NCI-H2081 treated with DMSO at 0.1 percent for 48 hours (cell line): ENCODE measurements at regions not wholly inside any gene's neighbourhood (a gene's known extent, or its start where the extent isn't known, plus 50 kb on each side); places are given as distances from the start of the nearest gene placed in this dataset.

Experiments
- DNase-seq: peaks from one replicate; lab custom pipeline; 2025; lab: John Stamatoyannopoulos, UW

- DNase-seq: no peak
These were observed 169.6 kb upstream of the SIX2 start for GRCh38 chr2:45178854-45179253.

- DNase-seq: no peak
These were observed 169.1 kb upstream of the SIX2 start for GRCh38 chr2:45178359-45178758.

DNA sequence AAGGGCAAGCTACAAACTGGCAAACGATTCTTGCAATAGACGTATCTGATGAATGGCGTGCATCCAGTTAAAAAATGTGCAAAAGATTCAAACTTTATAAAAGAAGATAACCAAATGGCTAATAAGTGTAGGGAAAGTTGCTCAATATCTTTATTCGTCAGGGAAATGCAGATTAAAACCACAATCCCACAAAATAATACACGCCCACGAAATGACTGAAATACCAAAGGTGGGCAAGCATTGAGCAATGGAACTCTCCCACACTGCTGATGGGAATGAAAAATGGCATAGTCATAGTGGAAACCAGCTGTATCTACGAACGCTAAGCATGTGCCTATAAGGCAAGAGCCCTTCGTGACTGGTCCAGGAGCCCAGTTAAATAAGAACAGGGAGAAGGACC is 168.6 kb upstream of the SIX2 start:
- DNase-seq: no peak

DNA sequence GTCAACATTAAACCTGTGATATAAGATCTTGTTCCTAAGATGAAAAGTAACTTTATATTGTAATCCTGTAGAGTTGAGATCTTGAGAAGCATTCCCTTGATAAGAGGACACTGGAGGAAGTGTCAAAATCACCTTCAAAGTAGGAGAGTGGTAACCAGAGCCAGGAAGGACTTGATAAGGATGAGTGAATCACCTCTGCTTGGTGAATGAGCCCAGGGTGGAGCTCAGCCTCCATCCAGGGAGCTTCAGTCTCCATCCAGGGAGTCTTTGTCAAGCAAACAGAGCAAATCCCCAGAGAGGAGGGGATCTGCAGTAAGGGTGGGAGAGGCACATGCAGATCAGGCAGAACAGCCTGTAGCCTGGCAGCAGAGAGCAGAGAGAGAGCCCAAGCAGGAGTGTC is 167.1 kb upstream of the SIX2 start:
- DNase-seq: no peak

- no peak for DNase-seq
These were observed 164.3 kb upstream of the SIX2 start for GRCh38 chr2:45173513-45173912.

- DNase-seq: no peak
These were observed 163.6 kb upstream of the SIX2 start for GRCh38 chr2:45172760-45173392.

GRCh38 chr2:45172142-45172541 is 162.9 kb upstream of the SIX2 start:
- DNase-seq: no peak

GRCh38 chr2:45171136-45171501 is 161.9 kb upstream of the SIX2 start:
- DNase-seq: no peak

DNA sequence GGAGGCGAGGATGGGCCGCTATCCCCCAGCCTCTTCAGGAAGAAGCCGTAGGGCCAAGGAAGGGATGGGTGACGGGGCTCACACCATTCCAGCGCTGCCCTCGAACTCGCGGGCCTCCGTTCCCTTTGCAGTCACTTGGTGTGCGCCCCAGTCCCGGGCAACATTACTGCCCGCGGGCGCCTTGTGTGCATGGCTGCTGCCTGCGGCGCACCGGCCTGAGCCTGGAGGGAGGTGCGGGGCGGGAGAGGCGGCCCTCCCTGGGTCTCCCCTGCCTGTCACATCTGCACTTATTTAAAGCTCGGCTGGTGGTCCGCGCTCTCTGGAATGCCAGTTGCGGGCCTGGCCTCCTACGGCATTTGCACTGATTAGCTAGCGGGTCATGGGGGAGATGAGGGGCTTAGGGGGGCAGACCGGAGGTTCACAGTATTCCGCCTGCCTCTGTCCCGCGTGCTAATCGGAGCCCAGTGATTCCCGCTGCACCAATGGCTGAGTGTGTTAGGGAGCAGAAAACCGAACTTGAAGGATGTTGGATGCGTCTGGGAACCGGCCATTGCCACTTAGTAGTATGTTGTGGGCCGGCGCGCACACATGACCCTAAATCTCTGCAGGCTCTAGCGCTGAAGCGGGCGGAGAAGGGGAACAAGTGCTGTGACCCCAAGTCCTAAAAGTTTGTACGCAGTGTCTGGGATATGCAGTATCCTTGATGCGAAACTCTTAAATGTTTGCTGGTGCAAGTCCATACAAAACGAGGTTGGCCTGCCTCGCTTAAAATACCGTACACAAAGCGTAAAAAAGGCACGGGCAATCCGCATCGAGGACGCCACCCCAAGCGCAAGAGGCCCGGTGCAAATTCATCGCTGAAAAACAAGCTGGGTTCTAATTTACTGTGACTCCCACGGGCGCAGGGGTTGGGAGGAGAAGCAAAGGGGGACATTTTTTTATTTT is 161.2 kb upstream of the SIX2 start:
- DNase-seq: no peak

GRCh38 chr2:45169339-45170190 is 160.3 kb upstream of the SIX2 start:
- no peak for DNase-seq

GRCh38 chr2:45168711-45169338 is 159.6 kb upstream of the SIX2 start:
- DNase-seq: no peak

GRCh38 chr2:45167920-45168629 is 158.8 kb upstream of the SIX2 start:
- DNase-seq: no peak

DNA sequence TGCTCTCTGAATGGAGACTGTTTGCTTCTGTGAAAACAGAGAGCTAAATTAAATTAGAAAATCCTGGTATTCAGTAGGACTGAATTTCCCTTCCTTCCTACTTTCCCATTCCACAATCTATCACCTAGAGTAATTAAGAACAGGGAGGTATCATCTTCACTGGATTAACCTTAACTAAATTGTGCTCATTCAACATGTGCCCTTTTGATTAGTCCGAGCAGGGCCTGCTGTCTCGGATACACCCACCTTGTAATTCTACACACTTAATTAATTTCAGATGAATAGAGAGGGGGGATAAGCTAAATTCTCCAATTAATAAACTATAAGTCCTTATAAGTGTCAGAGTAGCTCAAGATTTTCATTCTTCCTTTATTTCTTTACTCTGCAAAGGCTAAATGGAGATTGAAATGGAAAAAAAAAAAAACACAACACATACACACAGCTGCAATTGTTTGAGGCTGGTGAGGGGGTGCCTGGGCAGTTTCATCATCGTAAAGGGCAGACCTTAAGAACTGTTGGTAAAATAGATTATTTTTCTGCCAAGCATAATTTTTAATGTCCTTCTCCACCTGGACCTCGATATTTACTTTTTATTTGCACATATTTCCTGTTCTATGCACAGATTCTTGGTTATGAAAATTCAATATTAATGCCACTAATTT is 157.1 kb upstream of the SIX2 start:
- no peak for DNase-seq

DNA sequence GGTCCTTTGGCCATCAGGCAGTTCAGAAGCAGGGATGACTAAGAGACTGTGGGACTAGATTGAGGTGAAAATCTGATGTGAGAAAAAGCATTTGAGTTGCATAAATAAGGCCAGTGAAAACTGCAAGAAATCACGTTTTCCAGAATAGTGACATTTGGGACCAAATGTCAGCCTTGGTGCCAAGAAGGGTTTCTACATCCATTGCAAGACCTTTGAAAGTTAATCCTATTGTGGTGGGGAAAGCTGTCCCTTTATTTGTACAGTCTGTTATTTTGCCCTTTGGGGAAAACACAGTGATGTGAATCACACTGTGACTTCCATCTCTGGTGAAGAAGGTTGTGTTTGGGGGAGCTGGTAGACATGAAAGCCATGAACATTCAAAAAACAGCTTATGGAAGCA is 153.5 kb upstream of the SIX2 start:
- no peak for DNase-seq

DNA sequence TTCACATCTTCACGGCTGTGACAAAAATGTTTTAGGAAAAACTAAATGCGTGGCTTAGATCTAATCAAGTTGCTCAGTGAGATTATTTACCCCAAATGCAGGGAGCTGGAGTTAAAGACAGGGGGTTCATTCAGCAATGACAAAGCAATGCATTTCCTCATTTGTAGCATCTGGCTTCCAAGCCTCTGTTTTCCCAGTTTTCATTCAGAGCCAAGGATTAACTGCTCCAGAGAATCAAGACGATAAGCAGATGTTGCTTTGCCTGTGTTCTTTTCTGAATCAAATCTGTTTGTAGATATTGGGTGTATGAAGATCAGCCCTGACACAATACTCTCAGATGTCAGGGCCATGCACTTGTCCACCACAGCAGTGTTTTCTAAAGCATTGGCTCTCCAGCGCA is 147.4 kb upstream of the SIX2 start:
- no peak for DNase-seq

DNA sequence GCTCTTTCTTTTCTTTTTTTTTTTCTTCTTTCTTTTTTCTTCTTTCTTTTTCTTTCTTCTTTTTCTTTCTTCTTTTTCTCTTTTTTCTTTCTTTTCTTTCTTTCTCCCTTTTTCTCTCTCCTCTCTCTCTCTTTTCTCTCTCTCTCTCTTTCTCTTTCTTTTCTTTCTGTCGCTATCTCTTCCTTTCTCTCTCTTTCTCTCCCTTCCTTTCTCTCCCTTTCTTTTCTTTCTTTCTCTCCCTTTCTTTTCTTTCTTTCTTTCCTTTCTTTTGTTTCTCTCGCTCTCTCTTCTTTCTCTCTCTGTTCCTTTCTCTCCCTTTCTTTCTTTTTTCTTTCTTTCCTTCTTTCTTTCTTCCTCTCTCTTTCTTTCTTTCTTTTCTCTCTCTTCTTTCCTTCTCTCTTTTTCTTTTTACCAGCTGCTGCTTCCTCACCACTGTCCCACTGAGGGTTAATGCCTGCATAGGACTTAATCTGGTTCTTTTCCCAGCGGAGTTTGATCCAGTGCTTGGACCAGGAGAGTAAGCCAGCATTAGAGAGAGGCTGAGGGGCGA is 145.4 kb upstream of the SIX2 start:
- DNase-seq: no peak

DNA sequence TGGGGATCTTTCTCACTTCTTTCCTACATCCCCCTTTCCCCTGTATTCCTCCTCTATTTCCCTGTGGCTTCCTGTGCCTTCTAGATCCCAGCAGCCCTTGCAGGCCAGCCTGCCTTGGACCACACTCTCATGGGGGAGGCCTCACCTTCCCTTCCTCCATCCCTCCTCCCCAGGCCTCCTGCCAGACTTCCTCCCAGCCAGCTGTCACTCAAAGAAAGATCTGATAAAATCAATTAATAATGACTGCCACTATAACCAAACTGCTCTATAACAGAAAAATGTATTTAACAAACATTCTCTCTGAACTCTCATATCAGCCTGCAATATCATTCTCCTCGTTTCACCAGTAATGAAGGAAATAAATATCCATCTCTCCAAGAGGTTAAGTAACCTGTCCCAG is 144.9 kb upstream of the SIX2 start:
- no peak for DNase-seq

DNA sequence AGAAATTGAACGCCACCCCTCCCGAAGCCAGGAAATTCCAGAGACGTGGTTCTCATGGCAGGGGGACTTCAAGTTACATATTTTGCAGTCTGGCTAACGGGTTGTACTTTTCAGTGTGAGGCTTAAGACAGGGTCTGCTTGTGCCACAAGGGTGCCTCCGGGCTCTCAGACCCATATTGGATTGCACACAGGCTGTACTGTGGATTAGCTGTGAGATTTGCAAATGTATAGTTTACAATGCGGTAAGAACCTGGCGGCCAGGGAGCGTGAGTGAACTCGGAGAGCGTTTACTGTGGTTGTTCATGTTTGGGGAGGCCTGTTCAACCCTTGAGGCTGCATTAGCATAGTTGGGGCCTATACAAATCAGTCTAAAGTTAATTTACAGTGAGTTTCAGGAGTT is 143.9 kb upstream of the SIX2 start:
- DNase-seq: no peak

DNA sequence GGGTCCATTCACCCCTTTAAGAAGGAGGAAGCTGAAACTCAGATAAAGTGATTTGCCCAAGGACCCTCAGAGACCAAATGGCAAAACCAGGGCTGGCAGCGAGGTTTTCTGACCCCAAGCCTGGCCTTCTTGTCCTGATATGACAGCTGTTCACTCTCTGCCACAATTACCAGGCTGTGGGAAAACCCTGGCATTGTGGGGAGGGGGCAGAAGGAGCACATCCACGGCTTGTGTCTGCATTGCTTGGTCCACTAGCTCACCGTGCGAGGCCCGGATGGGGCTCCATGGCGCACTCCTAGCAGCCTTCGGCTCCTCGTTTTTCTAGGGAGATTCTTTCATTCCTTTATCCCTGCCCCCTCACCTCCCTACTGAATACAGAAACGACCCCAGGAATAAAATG is 143.4 kb upstream of the SIX2 start:
- no peak for DNase-seq

- no peak for DNase-seq
These were observed 136.0 kb upstream of the SIX2 start for GRCh38 chr2:45145073-45145899.
